GM19025 (cell line): ENCODE measurements at regions not wholly inside any gene's neighbourhood (a gene's known extent, or its start where the extent isn't known, plus 50 kb on each side); places are given as distances from the start of the nearest gene placed in this dataset.

Experiments used
- ATAC-seq: cut with Tn5 transposase; IDR thresholded peaks from one replicate; pipeline ENCODE4 v1.9.1; 2021; ENCODE audit warnings: mild to moderate bottlenecking, low read depth, moderate library complexity; ENCODE audit not compliant: unreplicated experiment

DNA sequence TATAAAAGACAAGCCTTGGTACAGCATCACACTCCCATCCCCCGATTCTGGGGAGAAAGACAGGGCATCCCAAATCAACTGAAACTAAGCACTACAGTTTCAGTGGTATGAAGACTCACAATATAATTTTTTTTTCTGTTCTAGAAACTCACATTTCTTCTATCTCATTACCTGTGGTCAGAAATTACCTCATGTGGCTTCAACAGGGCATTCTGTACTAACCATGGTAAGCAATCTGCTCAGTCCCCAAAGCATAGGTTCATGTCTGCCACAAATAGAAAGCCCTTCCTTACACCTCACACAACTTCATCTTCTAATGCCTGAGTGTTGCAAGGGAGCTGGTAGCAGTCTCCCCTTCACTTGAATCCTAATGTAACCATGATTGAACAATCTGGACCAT, 147.4 kb upstream of the POU2AF2 start:
- peak; percentile 53 for ATAC-seq

DNA sequence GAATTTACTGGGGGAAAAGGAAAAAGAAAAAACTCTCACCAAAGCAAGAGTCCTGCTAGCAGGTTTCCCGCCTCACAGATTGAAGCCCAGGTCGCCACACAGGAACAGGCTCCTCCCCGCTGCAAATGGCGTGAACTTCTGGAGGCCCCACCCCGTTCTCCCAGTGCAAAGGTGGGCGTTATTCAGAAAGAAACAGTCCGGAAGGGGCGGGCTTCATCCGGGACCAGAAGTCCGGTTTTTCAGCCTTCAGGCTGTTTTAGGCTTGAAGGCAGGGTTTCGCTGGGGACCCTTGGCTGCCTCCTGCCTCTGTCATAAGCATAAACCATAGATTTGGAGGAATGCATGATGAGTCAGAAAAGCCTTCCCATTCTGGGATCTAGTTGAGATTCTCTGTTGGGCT, 148.3 kb upstream of the POU2AF2 start:
- no peak for ATAC-seq

DNA sequence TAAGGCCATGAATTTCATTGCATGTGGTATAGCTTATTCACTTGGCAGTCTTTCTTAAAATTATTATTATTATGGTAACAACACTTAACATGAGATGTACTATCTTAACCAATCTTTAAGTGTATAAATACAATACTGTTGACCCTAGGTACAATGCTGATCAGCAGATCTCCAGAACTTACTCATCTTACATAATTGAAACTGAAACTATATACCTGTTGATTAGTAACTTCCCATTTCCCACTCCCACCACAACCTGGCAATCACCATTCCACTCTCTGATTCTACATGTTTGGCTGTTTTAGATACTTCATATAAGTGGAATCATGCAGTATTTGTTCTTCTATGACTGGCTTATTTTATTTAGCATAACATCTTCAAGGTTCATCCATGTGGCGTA, 150.2 kb upstream of the POU2AF2 start:
- no peak for ATAC-seq

DNA sequence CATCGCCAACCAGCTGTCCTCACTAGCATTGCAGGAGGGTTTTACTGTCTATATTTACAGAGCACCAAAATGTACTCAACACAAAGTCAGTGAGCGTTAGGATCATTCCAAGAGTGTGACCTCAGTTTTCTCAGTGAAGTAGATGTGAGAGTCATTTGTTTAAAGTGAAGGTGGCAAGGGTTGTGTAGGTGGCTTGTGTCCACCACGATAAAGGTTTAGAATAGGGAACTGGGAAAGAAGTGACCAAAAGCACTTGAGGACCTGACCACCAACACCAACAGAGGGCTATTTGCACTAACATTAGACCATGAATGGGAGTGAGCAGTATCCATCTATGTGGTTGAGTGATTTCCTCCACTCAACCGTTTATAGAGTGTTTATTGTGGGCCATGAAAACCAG, 152.5 kb upstream of the POU2AF2 start:
- ATAC-seq: no peak

DNA sequence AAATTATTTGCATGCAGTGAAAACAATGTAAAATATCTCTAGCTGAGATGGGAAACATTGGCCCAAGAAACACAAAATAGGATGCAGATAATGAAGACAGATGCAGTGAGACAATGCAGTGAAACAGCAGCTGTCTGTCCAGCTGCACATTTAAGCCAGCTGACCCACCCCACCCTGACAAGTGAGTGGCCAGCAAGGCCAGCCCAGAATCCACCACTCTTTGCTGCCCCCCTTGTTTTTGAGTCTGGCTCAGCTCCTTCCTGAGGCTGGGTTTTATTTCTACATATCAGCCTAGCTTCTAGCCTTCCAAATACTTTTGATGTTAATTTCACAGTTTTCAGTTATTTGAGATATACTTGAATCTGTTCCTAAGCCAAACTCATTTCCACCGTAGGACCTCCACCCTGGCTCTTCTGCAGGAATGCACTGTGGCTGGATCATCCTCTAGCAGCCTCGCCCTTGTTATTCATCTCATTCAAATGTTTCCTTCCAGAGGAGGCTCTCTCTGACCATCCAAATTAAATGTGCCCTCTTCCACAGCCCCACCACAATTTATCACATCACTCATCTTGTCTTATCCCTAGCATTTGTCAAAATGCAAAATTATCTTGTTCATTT, 154.1 kb upstream of the POU2AF2 start:
- no peak for ATAC-seq

DNA sequence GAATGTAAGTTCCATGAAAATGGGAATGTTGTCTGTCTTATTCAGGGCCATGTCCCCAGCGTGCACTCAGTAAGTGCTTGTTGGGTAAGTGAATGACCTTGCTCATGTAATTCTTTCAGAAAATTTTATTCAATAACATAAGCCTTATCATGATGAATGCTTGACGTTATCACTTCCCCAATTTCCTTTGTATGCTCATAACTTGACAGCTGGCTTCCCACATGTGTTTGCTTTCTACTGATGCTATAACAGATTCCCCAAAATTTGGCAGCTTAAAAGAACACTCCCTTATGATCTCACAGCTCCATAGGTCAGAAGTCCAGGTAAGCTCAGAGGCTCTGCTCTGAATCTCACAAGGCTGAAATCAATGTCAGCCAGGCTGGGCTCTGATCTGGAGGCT, 155.8 kb upstream of the POU2AF2 start:
- ATAC-seq: no peak

DNA sequence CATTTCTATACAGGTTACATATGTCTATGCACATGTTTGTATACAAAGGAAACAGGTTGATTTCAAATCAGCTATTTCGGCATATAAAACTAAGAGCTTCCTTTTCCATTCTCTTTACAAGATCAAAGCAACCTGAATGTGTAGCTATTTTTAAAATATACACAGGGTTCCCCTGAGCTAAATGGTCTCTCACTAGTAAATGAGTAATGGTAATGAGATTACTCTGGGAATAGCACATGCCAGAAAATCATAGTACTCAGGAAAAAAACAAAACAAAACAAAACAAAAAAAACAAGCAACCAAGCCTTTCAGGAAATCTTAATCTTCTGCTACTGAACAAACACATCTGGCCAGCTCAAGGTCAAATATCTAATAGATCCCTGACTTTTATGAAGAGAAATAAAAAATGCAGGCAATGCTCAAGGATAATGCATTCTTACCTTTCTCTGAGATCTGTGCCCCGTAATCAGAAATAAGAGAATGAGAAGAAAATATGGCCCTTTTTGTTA, 156.6 kb upstream of the POU2AF2 start:
- ATAC-seq: no peak

DNA sequence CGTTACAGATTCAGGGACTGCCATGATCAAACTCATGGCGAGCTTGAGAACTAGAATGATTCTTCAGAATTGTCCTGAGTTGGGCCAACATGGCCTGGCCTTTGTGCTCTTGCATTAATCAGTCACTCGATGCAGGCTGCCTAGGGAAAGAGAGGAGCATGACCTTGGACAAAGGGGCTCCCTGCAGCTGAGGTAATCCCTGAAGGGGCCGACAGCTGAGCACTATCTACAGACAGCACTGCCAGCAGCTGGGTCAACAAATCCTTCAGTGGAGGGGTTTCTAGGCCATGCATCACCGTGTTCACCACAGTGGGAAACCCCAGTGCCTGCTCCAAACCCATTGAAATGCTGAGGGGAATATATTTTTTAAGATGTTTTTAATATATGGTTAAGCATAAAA, 159.5 kb upstream of the POU2AF2 start:
- no peak for ATAC-seq

DNA sequence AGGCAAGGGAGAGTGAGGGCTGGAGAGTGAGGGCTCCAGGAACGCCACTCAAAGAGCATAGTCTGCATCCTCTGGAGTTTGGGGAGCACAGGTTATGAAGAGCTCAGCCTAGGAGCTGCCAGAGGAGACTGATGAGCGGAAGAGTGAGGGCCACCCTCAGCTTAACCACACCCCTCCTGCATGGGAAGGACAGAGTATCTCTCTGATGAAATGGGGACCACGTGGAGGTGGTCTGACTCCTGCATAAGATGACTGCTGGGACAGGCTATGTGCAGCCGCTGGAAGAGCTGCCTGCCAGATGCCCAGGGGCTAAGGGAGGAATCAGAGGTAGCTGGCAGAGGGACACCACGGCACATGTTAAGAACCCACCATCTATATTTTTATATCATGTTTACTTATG, 162.9 kb upstream of the POU2AF2 start:
- ATAC-seq: no peak

DNA sequence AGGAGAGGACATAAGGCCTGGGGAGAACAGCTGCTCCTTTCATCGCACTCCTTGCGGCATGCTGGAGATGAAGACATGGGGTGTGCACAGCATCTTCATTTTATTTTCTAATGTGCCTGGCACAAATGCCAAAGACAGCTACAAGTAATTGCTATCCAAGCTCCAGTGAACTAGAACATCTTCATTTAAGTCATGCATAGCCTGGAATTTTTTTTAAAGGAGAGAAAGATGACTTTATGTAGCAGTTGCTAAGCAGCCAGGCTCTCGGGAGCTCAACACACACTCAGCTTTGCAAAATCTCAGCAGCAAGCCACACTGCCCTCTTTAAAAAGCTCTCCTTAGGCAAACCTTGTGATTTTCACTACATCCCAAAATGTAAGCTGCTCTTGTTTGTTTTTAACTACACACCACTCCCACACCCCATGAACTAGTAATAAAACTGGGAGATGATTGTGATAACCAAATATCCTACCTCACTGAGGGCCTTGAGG, 164.5 kb upstream of the POU2AF2 start:
- ATAC-seq: no peak

DNA sequence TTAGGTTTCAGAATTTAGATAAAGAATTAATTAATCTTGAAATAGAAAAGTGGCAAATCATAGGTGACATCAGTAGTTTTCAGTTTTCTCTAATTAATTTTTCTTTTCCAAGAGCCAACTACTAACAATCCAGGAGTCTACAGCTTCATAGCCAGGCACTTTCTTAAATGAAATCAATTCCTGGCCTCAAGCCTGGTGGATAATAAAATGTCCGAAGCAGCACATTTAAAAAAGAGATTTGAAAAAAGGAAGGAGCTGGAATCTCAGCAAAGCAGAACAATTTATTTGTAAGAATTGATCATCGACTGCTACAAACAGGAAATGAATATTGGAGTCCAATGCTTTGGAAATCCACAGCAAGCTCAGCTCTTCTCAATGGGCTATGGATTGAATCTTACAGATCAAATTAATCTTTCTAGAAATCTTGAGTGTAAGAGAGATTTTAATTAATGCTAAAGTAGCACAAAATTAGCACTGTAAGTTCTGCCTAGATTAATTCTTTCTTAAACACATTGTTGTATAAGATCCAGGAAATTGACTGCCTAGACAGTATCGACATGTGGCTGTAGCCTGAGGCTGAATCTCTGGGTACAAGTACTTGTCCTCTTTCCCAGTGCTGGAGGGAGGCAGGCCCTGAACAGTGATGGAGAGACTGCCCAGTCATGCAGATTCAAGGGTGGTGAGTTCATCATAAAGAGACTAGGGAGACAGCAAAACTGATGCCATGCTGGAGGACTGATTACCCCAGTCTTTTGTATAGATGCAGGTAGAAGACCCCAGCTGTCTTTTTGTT, 167.8 kb upstream of the POU2AF2 start:
- ATAC-seq: no peak

DNA sequence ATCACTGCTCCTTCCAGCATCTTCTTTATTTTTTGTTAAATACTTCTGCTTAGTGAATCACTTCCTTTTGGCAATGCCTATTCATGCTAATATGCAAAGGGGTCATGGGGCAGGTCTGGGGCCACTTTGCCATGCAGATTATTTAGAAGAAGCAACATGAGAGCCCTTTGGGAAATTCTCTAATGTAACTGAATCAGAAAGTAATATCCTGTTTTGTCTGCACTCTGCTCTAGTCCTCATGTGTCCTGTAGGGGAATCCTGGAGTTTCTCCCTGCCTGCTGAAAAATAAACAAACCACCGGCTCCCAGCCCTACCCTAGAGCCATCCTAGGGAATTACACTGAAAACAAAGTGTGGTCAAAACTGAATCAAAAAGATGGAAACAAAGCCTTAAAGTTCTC, 176.5 kb upstream of the POU2AF2 start:
- ATAC-seq: no peak

DNA sequence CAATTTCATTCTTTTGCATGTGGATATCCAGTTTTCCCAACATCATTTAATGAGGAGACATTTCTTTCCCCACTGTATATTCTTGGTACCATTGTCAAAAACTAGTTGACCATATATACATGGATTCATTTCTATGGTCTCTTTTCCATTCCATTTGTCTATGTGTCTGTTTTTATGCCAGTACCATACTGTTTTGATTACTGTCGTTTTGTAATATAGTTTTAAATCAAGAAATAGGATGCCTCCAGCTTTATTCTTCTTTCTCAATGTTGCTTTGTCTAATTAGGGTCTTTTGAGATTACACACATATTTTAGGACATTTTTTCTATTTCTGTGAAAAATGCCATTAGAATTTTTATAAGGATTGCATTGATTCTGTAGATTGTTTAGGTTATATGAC, 177.5 kb upstream of the POU2AF2 start:
- no peak for ATAC-seq

DNA sequence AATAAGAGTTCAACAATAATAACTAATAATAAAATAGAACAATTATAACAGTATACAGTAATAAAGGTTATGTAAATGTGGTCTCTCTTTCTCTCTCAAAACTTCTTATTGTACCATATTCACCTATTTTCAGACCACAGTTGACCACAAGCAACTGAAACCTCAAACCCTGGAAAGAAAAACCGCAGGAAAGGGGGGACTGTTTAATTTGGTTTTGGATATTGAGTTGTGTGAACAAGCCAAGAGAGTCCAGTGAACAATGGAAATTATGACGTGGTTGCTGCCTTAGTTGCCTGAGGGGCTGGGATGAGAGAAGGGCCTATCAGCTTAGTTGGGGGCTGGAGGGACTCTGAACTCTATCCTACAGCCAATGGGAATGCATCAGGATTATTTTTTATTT, 178.7 kb upstream of the POU2AF2 start:
- ATAC-seq: no peak

DNA sequence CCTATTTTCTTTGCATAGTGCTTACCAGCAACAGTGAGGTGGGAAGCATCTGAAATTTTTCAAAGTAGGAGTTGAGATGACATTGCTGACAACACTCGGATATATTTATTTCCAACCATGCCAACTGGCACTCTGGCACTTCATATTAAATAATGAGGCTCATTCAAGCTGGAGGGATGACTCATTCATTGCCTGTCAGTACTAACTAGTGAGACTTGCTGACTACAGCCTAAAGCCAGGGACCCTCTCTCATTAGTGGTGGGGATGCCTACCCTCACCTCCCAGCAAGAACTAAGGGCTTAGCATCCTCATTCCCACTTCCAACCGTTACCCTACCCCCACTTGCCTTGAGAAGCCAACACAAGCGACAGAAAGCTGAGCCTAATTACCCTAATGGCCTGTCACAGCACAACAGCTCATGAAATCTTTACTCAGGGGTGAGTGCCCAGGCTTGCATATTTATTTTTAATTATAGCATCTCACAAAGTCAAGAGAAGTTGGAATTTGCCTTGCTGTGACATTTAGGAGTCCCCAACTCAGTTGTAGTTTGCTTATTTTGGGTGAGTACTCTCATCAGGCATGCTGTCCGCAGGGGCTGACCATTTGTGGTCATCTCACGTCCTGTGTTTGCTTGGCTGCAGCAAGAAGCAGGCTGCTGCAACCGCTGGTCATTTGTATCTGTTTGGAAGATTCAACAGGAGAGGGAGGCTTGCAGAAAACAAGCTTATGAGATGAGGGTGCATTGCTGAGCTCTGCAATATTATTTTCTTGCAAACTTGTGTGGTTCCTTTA, 181.6 kb upstream of the POU2AF2 start:
- no peak for ATAC-seq

DNA sequence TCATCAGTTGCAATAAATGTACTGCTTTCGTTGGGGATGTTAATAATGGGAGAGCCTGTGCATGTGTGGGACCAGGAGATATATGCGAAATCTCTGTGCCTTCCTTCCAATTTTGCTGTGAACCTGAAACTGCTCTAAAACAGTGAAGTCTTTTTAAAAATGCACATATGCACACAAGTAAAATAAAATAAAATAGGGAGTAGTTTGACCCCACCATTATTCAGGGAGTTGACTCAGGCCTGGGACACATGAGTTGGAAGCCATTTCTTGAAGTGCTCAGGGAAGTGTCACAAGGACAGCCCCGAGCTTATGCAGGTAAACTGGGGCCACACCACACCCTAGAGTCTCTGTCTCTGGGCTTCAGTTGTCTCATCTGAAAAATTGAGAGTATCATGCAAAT, 183.1 kb upstream of the POU2AF2 start:
- ATAC-seq: no peak

DNA sequence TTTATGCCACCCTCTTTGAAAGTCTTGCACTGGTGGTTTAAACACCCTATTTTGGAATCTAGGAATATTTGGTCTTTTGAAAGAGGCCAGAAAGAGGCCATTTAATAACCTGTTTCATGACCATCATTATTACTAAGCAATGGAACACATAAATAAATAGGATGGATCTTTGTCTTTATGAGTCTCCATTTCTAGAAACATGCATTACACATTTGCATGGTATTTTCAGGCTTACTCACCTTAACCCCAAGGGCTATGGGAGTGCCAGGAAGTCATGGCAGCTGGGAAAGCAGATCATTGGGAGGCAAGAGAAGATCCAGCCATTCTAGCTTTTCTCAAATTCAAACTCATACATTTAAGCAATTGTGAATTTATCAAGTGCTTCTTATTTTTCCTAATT, 185.8 kb upstream of the POU2AF2 start:
- no peak for ATAC-seq

DNA sequence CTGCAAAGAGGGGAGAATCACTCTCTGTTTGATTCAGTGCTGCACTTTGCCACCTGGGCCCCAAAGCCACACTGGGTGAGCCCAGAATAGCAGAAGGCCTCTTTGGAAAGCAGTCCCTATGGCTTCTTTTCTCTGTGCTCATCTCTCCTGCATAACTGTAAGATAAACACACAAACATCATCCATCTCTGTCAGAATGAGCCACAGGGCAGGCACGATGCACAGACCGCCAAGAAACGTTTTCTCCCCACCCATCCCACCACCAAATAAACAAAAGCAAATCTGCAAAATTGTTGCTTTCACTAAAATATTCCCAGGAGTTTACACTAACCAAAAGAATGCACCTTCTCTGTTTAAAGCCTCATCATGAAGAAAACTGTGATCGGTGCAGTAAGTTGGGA, 196.4 kb upstream of the POU2AF2 start:
- no peak for ATAC-seq

DNA sequence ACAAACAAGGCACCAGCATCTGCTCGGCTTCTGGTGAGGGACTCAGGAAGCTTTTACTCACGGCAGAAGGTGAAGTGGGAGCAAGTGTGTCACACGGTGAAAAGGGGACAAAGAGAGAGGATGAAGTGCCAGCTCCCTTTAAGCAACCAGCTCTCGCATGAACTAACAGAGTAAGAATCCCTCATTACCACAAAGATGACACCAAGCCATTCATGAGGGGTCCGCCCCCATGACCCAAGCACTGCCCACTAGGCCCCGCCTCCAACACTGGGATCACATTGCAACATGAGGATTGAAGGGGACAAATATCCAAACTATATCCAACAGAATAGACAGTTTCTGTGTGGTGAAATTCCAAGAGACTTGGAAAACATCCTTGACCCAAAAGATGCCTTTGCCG, 198.2 kb upstream of the POU2AF2 start:
- ATAC-seq: no peak

DNA sequence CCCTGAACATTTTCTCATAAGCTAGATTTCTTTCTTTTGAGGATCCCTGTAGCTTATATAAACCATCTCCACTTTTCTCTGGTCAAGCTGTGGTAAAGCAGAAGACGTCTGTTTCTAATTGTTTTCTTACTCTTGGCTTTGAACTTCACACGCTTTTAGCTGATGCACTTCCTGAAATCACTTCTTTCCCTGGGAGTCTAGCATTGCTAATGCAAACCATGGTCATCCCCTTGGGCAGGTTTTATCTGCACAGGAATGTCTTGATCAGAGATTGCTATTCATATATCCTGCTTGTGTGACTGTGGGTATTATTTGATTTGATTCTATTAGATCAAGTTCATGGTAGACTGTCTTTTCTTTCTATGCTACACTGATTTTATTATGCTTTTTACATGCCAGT, 199.2 kb upstream of the POU2AF2 start:
- no peak for ATAC-seq

DNA sequence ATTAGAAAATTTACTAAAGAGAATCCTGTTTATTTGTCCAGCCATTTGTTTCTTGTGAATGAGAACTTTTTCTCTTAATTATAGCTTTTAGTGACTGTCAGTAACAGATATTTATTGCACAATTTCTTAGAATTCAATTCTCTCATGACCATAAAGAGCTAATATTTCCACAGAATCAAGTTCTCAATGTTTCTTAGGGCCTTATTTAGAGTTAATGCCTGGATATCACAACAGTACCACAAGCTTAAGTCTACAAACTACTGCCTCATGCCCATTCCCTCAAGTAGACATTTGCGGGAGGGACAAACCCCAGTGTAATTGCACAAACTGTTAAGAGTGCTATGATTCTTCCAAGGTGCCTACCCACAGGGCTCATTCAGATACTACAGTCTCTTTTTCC, 199.7 kb upstream of the POU2AF2 start:
- no peak for ATAC-seq
